Body of pancreas (tissue), 4 donors: ENCODE measurements at regions not wholly inside any gene's neighbourhood (a gene's known extent, or its start where the extent isn't known, plus 50 kb on each side); places are given as distances from the start of the nearest gene placed in this dataset.

Source experiments
- POLR2A ChIP-seq, 3 donors: fragments of 450-650 bp; IDR thresholded peaks; one replicate each; pipeline ENCODE4 v1.6.1; 2016; ENCODE audit warnings: antibody characterized with exemption in 3 of 3, mild to moderate bottlenecking in 2 of 3
- TF ChIP-seq, protein P1 (sequence below), 7 experiments: fragments of 450-650 bp in 4 of 7; fragments of 200-600 bp in 3 of 7; sonication (generic) in 3 of 7; IDR thresholded peaks; one replicate each; pipeline ENCODE4 v1.5.1; 2016 to 2019; ENCODE audit warnings: antibody characterized with exemption in 7 of 7

DNA sequence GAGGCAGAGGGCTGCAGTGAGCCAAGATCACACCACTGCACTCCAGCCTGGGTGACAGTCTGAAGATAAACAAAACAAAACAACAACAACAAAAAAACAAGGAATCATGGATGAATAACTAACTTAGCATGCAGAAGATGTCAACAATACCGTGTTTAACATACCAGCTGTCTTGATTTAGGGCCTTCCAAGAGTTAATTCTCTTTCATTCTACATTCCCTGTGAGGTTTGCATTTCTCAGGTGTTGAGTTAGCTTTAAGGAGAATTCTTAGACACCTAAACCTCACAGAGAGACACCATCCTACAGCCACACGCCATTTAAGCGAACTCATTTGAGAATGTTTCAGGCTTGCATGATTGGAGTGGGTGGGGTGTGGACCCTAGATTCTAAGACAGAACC, 363.1 kb upstream of the RUNX1 start:
- TF ChIP-seq, protein P1, sequence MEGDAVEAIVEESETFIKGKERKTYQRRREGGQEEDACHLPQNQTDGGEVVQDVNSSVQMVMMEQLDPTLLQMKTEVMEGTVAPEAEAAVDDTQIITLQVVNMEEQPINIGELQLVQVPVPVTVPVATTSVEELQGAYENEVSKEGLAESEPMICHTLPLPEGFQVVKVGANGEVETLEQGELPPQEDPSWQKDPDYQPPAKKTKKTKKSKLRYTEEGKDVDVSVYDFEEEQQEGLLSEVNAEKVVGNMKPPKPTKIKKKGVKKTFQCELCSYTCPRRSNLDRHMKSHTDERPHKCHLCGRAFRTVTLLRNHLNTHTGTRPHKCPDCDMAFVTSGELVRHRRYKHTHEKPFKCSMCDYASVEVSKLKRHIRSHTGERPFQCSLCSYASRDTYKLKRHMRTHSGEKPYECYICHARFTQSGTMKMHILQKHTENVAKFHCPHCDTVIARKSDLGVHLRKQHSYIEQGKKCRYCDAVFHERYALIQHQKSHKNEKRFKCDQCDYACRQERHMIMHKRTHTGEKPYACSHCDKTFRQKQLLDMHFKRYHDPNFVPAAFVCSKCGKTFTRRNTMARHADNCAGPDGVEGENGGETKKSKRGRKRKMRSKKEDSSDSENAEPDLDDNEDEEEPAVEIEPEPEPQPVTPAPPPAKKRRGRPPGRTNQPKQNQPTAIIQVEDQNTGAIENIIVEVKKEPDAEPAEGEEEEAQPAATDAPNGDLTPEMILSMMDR (IDR thresholded peaks at IDR 0.05) = no peak
- no peak for TF ChIP-seq POLR2A (IDR thresholded peaks at IDR 0.05)
